ENCODE measurements at regions not wholly inside any gene's neighbourhood (a gene's known extent, or its start where the extent isn't known, plus 50 kb on each side); places are given as distances from the start of the nearest gene placed in this dataset.

DNA sequence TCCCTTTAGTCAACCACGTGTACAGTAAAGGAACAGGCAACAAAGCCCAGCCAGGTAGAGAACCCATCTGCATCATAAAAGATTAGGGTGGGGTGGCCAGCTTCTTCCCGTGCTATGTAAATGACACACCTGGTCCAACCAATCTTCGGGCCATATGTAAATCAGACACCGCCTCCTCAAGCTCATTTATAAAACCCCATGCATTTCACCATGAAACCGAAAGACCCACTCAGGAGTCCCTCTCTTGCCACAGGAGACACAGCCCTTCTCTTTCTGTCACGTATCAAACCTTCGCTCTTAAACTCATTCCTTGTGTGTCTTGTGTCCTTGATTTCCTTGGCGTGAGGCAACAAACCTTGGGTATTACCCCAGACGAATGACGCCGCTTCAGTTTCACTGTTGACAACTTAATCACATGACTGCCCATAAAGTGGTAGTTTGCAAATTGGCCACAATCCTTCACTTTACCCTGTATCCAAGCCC, 59.8 kb upstream of the TBPL2 start:
- DNase-seq (ENCODE audit: low spot score) = no peak

DNA sequence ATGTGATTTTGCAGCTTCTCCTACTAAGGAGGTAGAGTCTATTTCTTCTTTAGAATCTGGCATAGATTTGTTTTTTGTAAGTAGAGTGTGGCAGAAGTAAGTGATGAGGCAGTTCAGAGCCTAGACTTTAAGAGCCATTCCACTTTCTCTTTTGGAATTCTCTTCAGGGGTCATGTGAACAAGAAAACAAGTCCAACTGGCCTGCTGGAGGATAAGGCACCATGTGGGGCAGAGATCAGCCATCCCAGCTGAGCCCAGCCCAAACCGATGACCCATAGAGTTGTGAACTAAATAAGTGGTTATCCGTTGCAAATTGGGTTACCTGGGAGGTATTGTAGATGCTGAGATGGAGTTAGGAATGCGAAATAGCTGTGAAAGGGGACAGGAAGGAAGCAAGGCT, 60.3 kb upstream of the TBPL2 start:
- DNase-seq (ENCODE audit: low spot score) = no peak

DNA sequence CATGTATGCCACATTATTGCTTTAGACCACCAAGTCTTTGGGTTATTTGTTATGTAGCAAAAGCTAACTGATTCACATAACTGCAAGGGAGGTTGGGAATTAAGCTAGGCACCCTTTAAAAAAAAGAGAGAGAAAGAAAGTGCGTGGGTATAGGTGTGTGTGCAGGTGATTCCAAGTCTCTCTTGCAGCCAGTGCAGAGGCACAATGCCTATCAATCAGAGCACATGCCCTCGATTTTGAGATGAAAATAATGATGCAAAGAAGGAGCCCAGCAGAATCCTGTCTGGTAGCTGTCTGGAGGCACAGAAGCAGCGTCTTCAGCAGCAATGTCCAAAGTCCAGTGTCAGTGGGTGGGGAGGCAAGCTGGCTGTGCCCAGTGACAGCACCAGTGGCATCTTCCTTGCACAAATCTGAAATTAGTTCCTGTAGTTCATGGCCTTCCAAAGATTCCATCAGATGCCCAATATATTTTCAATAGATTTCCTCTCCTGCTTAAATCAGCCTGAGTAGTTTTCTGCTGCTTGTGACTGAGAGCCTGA, 62.4 kb upstream of the TBPL2 start:
- DNase-seq (ENCODE audit: low spot score) = no peak

- DNase-seq (ENCODE audit: low spot score) = no peak
Observed at GRCh38 chr14:55505846-55506245, 65.4 kb upstream of the TBPL2 start.

DNA sequence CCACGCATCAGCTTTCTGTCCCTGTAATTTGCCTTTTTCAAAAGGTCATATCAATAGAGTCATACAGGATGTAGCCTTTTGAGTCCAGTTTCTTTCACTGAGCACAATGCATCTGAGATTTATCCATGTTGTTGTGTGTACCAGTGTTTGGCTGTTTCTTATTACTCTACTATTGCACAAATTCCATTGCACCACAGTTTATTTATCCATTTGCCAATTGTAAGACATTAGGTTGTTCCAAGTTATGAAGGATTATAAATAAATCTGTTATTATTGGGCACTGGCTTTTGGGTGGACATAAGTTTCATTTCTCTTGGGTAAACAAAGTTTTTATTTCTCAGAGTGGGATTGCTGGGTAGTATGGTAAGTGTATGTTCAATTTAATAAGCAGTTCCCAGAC, 68.3 kb upstream of the TBPL2 start:
- no peak for DNase-seq (ENCODE audit: low spot score)

DNA sequence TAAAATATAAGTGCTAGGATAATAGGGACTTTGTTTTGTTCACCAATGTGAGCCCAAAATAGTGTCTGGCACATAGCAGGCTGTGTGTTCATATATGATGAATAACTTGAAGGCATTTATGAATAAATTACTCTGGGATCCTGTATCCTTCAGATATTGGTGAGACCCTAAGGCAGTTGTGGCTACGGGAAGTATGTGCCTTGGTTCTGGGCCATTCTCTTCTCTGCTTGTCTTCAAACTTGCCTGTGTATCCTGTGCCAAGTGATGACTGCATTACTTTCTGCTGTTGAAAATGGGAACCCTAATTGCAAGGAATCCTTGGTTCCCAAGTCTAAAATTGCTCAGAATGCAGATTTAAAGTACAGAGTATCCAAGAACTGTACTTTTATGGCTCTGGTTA, 67.6 kb upstream of the KTN1 start:
- peak; percentile 33 for DNase-seq (ENCODE audit: low spot score)

GRCh38 chr14:55513491-55513890, 66.5 kb upstream of the KTN1 start:
- no peak for DNase-seq (ENCODE audit: low spot score)

DNA sequence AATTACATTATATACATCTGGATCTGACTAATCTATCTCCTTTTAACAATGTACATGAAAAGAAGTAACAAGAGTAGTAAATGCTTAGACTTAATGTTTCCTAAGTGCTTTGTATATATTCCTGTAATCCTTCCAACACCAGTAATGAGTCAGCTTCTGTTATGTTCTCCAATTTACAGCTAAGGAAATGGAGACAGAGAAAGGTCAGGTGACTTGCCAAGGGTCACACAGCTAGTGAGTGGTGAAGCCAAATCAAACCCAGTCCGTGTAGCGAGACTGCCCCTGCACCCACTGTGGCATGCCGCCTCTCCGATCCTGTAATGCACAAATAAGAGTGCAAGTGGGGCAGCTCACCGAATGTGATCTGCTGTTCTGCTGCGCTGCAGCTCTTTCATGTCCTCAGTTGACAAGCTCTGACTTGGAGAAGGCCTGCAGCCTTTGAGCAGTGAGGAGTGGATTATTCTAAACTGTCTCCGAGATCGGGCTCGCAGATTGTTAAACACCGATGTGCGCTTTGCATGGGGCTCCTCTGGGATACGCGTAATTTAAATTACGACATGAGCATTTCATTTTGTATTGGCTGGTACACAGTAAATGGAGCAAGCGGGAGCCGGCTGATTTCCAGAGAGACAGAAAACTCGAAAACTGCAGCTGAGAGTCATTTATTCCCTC, 65.1 kb upstream of the KTN1 start:
- peak; percentile 49 for DNase-seq (ENCODE audit: low spot score)

DNA sequence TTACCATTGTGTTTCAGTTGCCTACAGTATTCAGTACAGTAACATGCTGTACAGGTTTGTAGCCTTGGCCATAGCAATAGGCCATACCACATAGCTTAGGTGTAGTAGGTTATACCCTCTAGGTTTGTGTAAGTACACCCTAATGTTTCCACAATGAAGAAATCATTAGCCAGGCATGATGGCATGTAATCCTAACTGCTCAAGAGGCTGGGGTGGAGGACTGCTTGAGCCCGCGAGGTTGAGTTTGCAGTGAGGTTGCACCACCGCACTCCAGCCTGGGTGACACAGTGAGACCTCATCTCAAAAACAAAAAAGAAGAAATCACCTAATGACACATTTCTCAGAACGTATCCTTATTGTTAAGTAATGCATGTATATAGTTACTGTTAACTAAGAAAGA, 63.2 kb upstream of the KTN1 start:
- no peak for DNase-seq (ENCODE audit: low spot score)

GRCh38 chr14:55518391-55518790, 61.6 kb upstream of the KTN1 start:
- no peak for DNase-seq (ENCODE audit: low spot score)

DNA sequence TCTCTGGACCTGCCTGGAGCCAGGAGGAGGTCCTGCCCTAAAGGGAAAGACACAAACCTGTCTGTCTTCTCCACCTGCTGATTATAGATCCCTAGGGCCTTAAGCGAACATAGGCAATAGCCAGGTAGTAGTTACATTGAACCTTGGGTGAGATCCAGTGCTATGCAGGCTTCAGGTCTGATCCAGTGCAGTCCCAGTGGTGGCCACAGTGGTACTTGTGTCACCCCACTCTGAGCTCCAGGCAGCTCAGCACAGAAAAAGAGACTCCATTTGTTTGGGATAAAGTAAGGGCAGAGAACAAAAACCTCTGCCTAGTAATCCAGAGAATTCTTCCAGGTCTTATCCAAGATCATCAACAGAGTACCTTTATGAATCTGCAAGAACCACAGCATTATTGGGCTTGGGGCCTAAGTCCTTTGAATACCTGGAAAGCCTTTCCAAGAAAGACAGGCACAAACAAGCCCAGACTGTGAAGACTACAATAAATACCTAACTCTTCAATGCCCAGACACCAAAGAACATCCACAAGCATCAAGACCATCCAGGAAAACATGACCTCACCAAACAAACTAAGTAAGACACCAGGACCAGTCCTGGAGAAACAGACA, 60.4 kb upstream of the KTN1 start:
- no peak for DNase-seq (ENCODE audit: low spot score)

DNA sequence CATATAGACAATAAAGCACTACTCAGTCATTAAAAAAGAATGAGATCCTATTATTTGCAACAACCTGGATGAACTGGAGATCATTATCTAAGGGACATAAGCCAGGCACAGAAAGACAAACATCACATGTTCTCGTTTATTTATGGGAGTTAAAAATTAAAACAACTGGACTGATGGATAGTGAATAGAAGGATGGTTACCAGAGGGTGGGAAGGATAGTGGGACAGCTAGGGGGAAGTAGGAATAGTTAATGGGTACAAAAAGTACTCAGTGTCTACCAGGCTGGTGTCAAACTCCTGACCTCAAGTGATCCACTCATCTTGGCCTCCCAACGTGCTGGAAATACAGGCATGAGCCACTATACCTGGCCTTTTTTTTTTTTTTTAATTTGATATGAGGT, 56.7 kb upstream of the KTN1 start:
- no peak for DNase-seq (ENCODE audit: low spot score)

Data from AG20443 (cell line).